ENCODE measurements at regions not wholly inside any gene's neighbourhood (a gene's known extent, or its start where the extent isn't known, plus 50 kb on each side); places are given as distances from the start of the nearest gene placed in this dataset.
"Not testable (repeated sequence)": the region's sequence is repeated elsewhere in the genome, so short reads cannot be mapped to it uniquely, and the experiment has no call there.

- no peak for DNase-seq (ENCODE audit: extremely low spot score)
- WGBS: 64% methylated on average over 1 of the region's 1 CpG
- Histone ChIP-seq H3K4me1 (ENCODE audit: insufficient read depth) (no peaks in the 10 kb centered on the region), H3K36me3 (ENCODE audit: insufficient read depth) (no peaks in the 10 kb centered on the region), H3K4me3 (ENCODE audit: low read depth, low read length) (no peak overlapping the region), H3K27ac (ENCODE audit: low read depth) (peak overlapping the region; percentile 41)
Measured at GRCh38 chr15:92803536-92803851, 96.6 kb upstream of the CHD2 start.

GRCh38 chr15:92803852-92804609 is 96.1 kb upstream of the CHD2 start:
- no peak for DNase-seq (ENCODE audit: extremely low spot score)
- WGBS: 35% methylated on average over 5 of the region's 5 CpGs
- Histone ChIP-seq H3K4me1 (ENCODE audit: insufficient read depth) (no peaks in the 10 kb centered on the region), H3K27ac (ENCODE audit: low read depth) (peak overlapping the region; percentile 92), H3K36me3 (ENCODE audit: insufficient read depth) (no peaks in the 10 kb centered on the region), H3K4me3 (ENCODE audit: low read depth, low read length) (no peak overlapping the region)

GRCh38 chr15:92804610-92804936 is 95.6 kb upstream of the CHD2 start:
- WGBS: 95% methylated on average over 5 of the region's 5 CpGs
- H3K4me1 ChIP-seq (ENCODE audit: insufficient read depth); DNase-seq (ENCODE audit: extremely low spot score); H3K4me3 ChIP-seq (ENCODE audit: low read depth, low read length); H3K36me3 ChIP-seq (ENCODE audit: insufficient read depth): not testable (repeated sequence)
- peak overlapping the region; percentile 92 for H3K27ac ChIP-seq (ENCODE audit: low read depth)

GRCh38 chr15:92805080-92805690 is 94.9 kb upstream of the CHD2 start:
- no peak for DNase-seq (ENCODE audit: extremely low spot score)
- no peak overlapping the region for H3K4me3 ChIP-seq (ENCODE audit: low read depth, low read length)
- H3K27ac ChIP-seq (ENCODE audit: low read depth): no peak overlapping the region
- no peaks in the 10 kb centered on the region for H3K4me1 ChIP-seq (ENCODE audit: insufficient read depth)
- 91% methylated on average over 10 of the region's 10 CpGs for WGBS
- no peaks in the 10 kb centered on the region for H3K36me3 ChIP-seq (ENCODE audit: insufficient read depth)

GRCh38 chr15:92806171-92806570 is 94.0 kb upstream of the CHD2 start:
- H3K4me3 ChIP-seq (ENCODE audit: low read depth, low read length); H3K4me1 ChIP-seq (ENCODE audit: insufficient read depth); H3K27ac ChIP-seq (ENCODE audit: low read depth); H3K36me3 ChIP-seq (ENCODE audit: insufficient read depth); DNase-seq (ENCODE audit: extremely low spot score): not testable (repeated sequence)
- 97% methylated on average over 11 of the region's 11 CpGs for WGBS

- WGBS: 86% methylated on average over 17 of the region's 17 CpGs
- no peak for DNase-seq (ENCODE audit: extremely low spot score)
- Histone ChIP-seq H3K4me3 (ENCODE audit: low read depth, low read length) (no peak overlapping the region), H3K4me1 (ENCODE audit: insufficient read depth) (no peaks in the 10 kb centered on the region), H3K36me3 (ENCODE audit: insufficient read depth) (no peaks in the 10 kb centered on the region), H3K27ac (ENCODE audit: low read depth) (no peak overlapping the region)
Measured at GRCh38 chr15:92806763-92807162, 93.4 kb upstream of the CHD2 start.

- peak overlapping the region; percentile 94 for H3K27ac ChIP-seq (ENCODE audit: low read depth)
- peak overlapping the region; percentile 37 for H3K4me3 ChIP-seq (ENCODE audit: low read depth, low read length)
- DNase-seq (ENCODE audit: extremely low spot score): no peak
- WGBS: 60% methylated on average over 14 of the region's 14 CpGs
- H3K4me1 ChIP-seq (ENCODE audit: insufficient read depth): no peaks in the 10 kb centered on the region
- no peaks in the 10 kb centered on the region for H3K36me3 ChIP-seq (ENCODE audit: insufficient read depth)
Measured at GRCh38 chr15:92807971-92808571, 92.1 kb upstream of the CHD2 start.

GRCh38 chr15:92808598-92809063 is 91.5 kb upstream of the CHD2 start:
- DNase-seq (ENCODE audit: extremely low spot score): no peak

GRCh38 chr15:92809064-92809879 is 90.9 kb upstream of the CHD2 start:
- Histone ChIP-seq H3K4me1 (ENCODE audit: insufficient read depth) (no peaks in the 10 kb centered on the region), H3K36me3 (ENCODE audit: insufficient read depth) (no peaks in the 10 kb centered on the region), H3K27ac (ENCODE audit: low read depth) (peak overlapping the region; percentile 97), H3K4me3 (ENCODE audit: low read depth, low read length) (peak overlapping the region; percentile 37)
- WGBS: under 1% methylated on average over 80 of the region's 80 CpGs
- DNase-seq (ENCODE audit: extremely low spot score): no peak

More at GRCh38 chr15:92808598-92809063, 91.5 kb upstream of the CHD2 start:
- 10% methylated on average over 30 of the region's 30 CpGs for WGBS
- no peaks in the 10 kb centered on the region for H3K4me1 ChIP-seq (ENCODE audit: insufficient read depth)
- peak overlapping the region; percentile 37 for H3K4me3 ChIP-seq (ENCODE audit: low read depth, low read length)
- H3K36me3 ChIP-seq (ENCODE audit: insufficient read depth): no peaks in the 10 kb centered on the region
- H3K27ac ChIP-seq (ENCODE audit: low read depth): peak overlapping the region; percentile 94

- no peaks in the 10 kb centered on the region for H3K4me1 ChIP-seq (ENCODE audit: insufficient read depth)
- peak overlapping the region; percentile 29 for H3K4me3 ChIP-seq (ENCODE audit: low read depth, low read length)
- 6% methylated on average over 12 of the region's 12 CpGs for WGBS
- DNase-seq (ENCODE audit: extremely low spot score): no peak
- peak overlapping the region; percentile 97 for H3K27ac ChIP-seq (ENCODE audit: low read depth)
- H3K36me3 ChIP-seq (ENCODE audit: insufficient read depth): no peaks in the 10 kb centered on the region
Measured at GRCh38 chr15:92809880-92810361, 90.2 kb upstream of the CHD2 start.

- Histone ChIP-seq H3K27ac (ENCODE audit: low read depth) (peak overlapping the region; percentile 78), H3K36me3 (ENCODE audit: insufficient read depth) (no peaks in the 10 kb centered on the region), H3K4me3 (ENCODE audit: low read depth, low read length) (peak overlapping the region; percentile 13), H3K4me1 (ENCODE audit: insufficient read depth) (no peaks in the 10 kb centered on the region)
- 9% methylated on average over 10 of the region's 10 CpGs for WGBS
- no peak for DNase-seq (ENCODE audit: extremely low spot score)
Measured at GRCh38 chr15:92810418-92811138, 89.5 kb upstream of the CHD2 start.

- 28% methylated on average over 6 of the region's 6 CpGs for WGBS
- peak overlapping the region; percentile 78 for H3K27ac ChIP-seq (ENCODE audit: low read depth)
- H3K36me3 ChIP-seq (ENCODE audit: insufficient read depth): no peaks in the 10 kb centered on the region
- no peak overlapping the region for H3K4me3 ChIP-seq (ENCODE audit: low read depth, low read length)
- no peaks in the 10 kb centered on the region for H3K4me1 ChIP-seq (ENCODE audit: insufficient read depth)
- DNase-seq (ENCODE audit: extremely low spot score): no peak
Measured at GRCh38 chr15:92811148-92811913, 88.8 kb upstream of the CHD2 start.
